GM18505 (cell line): ENCODE measurements at regions not wholly inside any gene's neighbourhood (a gene's known extent, or its start where the extent isn't known, plus 50 kb on each side); places are given as distances from the start of the nearest gene placed in this dataset.
"Not testable (repeated sequence)": the region's sequence is repeated elsewhere in the genome, so short reads cannot be mapped to it uniquely, and the experiment has no call there.

Experiments used
- ATAC-seq: cut with Tn5 transposase; IDR thresholded peaks from one replicate; pipeline ENCODE4 v1.9.1; 2021; ENCODE audit not compliant: unreplicated experiment
- POLR2A ChIP-seq: IDR thresholded peaks from 4 replicates; pipeline ENCODE4 v1.6.1; 2011; ENCODE audit warnings: borderline replicate concordance; ENCODE audit not compliant: insufficient read depth, insufficient read length; ENCODE audit errors: extremely low read depth

GRCh38 chr18:28485210-28485801 lies 308.4 kb upstream of the CDH2 start:
- ATAC-seq, result no peak
- TF ChIP-seq POLR2A, result no peak

GRCh38 chr18:28478531-28478930 lies 301.6 kb upstream of the CDH2 start:
- TF ChIP-seq POLR2A, result no peak
- ATAC-seq, result no peak

GRCh38 chr18:28476302-28476701 lies 299.4 kb upstream of the CDH2 start:
- ATAC-seq, result no peak
- TF ChIP-seq POLR2A, result no peak

GRCh38 chr18:28469946-28470345 lies 293.0 kb upstream of the CDH2 start:
- TF ChIP-seq POLR2A, result no peak
- no peak for ATAC-seq

GRCh38 chr18:28468901-28469300 lies 292.0 kb upstream of the CDH2 start:
- no peak for ATAC-seq
- no peak for TF ChIP-seq POLR2A

- no peak for ATAC-seq
- TF ChIP-seq POLR2A, result no peak
These were observed 289.3 kb upstream of the CDH2 start for GRCh38 chr18:28466204-28466603.

- TF ChIP-seq POLR2A, result no peak
- ATAC-seq, result no peak
These were observed 282.7 kb upstream of the CDH2 start for GRCh38 chr18:28459587-28459986.

GRCh38 chr18:28458751-28459150 lies 281.8 kb upstream of the CDH2 start:
- TF ChIP-seq POLR2A, result no peak
- ATAC-seq, result no peak

GRCh38 chr18:28457784-28458183 lies 280.9 kb upstream of the CDH2 start:
- TF ChIP-seq POLR2A, result no peak
- no peak for ATAC-seq

GRCh38 chr18:28455971-28456370 lies 279.0 kb upstream of the CDH2 start:
- TF ChIP-seq POLR2A, result no peak
- no peak for ATAC-seq

GRCh38 chr18:28439870-28440269 lies 262.9 kb upstream of the CDH2 start:
- no peak for TF ChIP-seq POLR2A
- no peak for ATAC-seq

- TF ChIP-seq POLR2A, result no peak
- no peak for ATAC-seq
These were observed 261.5 kb upstream of the CDH2 start for GRCh38 chr18:28438381-28438780.

GRCh38 chr18:28432339-28432738 lies 255.4 kb upstream of the CDH2 start:
- TF ChIP-seq POLR2A, result no peak
- no peak for ATAC-seq

- ATAC-seq, result no peak
- no peak for TF ChIP-seq POLR2A
These were observed 249.0 kb upstream of the CDH2 start for GRCh38 chr18:28425886-28426285.

- TF ChIP-seq POLR2A, result no peak
- ATAC-seq, result no peak
These were observed 245.6 kb upstream of the CDH2 start for GRCh38 chr18:28422577-28422976.

GRCh38 chr18:28421950-28422349 lies 245.0 kb upstream of the CDH2 start:
- ATAC-seq, result not testable (repeated sequence)
